Heart left ventricle (tissue), 13 donors: ENCODE measurements at regions not wholly inside any gene's neighbourhood (a gene's known extent, or its start where the extent isn't known, plus 50 kb on each side); places are given as distances from the start of the nearest gene placed in this dataset.
"Not testable (repeated sequence)": the region's sequence is repeated elsewhere in the genome, so short reads cannot be mapped to it uniquely, and the experiment has no call there.

Experiments used
- CTCF ChIP-seq, 12 donors: fragments of 200-600 bp; sonication (generic) in 4 of 12; IDR thresholded peaks; one replicate each; pipeline versions ENCODE4 v1.5.0 to v1.8.0; 2018 to 2022; ENCODE audit warnings: antibody characterized with exemption in 12 of 12, mild to moderate bottlenecking in 5 of 12
- POLR2A ChIP-seq, 2 donors: fragments of 450-650 bp; IDR thresholded peaks; one replicate each; pipeline ENCODE4 v1.6.1; 2017; ENCODE audit warnings: antibody characterized with exemption in 2 of 2, mild to moderate bottlenecking in 2 of 2, moderate library complexity in 2 of 2
- donor health status: ischemic (EF 13 %, LVEDD 7.1; RV severe dilation, severe dysfunction).
- donor health status: DM: no; HTN: yes; CAD: no.
- donor health status: DM: no; HTN: no; CAD: no.
- donor health status: ischemic (EF 25% LVEDD 6.9; RV normal size, moderate dysfunction).
- donor health status: ischemic (EF 25% LVEDD 5.7; RV mildly dilated, moderate dysfunction).
- donor health status: ischemic (EF 35%, LVEDD 5.7; RV mildly dilated, moderate dysfunction).
- donor health status: nonischemic (EF 11% LVEDD 7.7; RV severe dilation, severe dysfunction).
- donor health status: DM: yes; HTN: yes; CAD: no.
- donor health status: PGD.
- donor health status: ischemic (EF 29% LVEDD 5.4; RV normal size, mild dysfunction).
- donor health status: nonischemic (EF 23%, LVEDD 6.1; RV moderate dilation, normal function).

- not testable (repeated sequence) for TF ChIP-seq CTCF, POLR2A (IDR thresholded peaks at IDR 0.05)
Observed at GRCh38 chr9:97166496-97167138, 127.7 kb upstream of the CTSV start.
